Right renal pelvis (tissue), 4 donors: ENCODE measurements at regions not wholly inside any gene's neighbourhood (a gene's known extent, or its start where the extent isn't known, plus 50 kb on each side); places are given as distances from the start of the nearest gene placed in this dataset.
A peak's percentile ranks its signal among the peaks of the same experiment; 100 is the strongest.

ENCODE experiments used
- DNase-seq, 4 donors: peaks; one replicate each; pipeline ENCODE4 v3.0.0-alpha.2; 2013; ENCODE audit warnings: low read depth in 4 of 4, low spot score in 3 of 4, missing footprints in 1 of 4

DNA sequence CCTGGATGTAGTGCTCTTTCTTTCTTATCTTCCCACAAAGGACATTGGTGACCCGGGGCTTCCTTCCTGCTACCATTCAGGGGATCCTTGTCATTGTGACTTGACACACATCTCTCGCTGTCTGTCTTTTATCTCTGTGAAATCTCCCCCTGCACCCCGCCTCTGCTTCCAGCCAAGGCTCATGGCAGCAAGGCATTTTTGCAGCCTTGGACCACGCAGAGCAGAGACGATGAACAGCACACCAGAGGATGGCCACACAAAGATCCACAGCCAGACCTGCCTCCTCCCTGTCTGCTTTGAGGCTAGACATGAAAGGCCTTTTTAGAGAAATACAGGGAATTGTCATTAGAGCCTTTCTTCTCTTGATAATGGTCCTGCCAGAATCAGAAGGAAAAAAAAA is 549.1 kb downstream of the CDK5RAP2 start:
- no peak for DNase-seq

DNA sequence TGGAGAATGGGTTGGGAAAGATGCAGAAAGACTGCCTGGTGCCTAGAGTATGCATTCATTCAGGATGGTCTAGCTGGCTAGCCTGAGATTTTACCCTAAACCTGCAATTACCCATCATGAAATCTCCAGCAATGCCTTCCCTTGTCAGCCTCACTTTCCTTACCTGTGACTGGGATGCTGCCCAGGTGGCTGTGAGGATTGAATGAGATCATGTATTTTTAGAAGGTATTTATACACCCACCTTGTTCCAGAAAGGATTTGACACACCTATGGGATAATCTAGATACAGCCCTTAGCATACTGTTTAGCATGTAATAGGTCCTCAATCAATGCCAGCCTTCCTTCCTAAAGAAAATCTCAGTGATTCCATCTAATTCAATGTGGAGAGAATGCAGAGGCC is 561.4 kb downstream of the CDK5RAP2 start:
- no peak for DNase-seq

DNA sequence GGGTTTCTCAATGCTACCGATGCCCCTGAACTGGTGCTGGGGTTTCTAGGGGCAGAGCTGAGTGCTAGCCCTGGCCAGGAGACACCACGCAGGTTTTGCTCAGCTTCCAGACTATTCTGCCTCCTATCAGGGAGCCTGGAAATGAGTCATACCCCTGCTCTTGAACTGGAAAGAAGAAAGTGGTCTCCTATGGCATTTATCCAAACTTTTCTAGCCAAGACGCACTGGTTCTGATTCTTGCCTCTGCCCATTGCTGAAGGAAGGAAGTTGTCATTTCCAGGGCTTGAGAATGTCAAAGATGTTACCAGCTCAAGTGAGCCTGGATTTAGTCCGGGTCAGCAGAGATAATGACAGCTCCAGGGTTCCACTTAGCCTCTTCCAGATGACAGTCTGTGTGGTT is 561.9 kb downstream of the CDK5RAP2 start:
- DNase-seq, result no peak

DNA sequence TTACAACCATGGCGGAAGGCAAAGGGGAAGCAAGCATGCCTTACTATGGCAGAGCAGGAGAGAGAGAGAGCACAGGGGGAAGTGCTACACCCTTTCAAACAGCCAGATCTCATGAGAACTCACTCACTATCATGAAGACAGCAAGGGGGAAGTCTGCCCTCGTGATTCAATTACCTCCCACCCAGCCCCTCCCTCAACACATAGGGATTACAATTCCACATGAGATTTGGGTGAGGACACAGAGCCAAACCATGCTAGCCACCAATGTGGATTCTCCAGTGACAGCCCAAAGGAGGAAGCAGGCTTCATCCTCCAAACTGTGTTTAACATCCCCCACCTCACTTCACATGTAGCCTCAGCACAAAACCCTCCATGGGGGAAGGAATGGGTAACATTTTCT is 563.7 kb downstream of the CDK5RAP2 start:
- DNase-seq, result no peak

DNA sequence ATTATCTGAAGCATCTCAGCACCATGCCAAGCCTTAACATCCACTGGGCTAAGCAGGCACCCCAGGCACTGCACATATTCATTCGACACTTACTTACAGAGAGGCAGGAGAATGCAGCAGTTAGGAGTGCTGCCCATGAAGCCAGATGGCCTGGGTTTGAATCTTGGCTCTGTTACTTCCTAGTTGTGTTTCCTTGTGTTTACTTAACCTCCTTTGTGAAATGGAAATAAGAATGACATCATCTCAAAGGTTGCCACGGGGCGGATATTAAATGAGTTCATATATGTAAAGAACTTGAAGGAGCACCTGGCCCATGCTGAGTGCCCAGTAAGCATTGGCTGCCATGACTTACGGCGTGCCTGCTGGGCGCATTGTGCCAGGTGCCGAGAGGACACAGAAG is 565.2 kb downstream of the CDK5RAP2 start:
- DNase-seq, result no peak

DNA sequence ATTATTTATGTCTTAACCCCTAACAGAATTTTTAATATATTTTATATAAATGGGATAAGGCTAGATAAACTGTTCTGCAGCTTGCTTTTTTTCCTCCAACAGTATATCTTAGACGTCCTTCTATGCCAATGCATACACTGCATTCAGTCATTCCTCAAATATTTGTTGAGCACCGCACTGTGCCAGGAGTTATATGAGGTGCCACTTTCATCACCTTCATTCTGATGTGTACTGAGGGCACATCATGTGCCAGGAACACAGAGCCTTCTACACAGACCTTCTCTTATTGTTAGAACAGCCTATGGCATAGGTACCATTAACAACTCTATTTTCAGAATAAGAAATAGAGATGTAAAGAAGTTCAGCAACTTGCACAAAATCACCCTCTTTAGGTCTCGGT is 570.1 kb downstream of the CDK5RAP2 start:
- DNase-seq, result no peak

DNA sequence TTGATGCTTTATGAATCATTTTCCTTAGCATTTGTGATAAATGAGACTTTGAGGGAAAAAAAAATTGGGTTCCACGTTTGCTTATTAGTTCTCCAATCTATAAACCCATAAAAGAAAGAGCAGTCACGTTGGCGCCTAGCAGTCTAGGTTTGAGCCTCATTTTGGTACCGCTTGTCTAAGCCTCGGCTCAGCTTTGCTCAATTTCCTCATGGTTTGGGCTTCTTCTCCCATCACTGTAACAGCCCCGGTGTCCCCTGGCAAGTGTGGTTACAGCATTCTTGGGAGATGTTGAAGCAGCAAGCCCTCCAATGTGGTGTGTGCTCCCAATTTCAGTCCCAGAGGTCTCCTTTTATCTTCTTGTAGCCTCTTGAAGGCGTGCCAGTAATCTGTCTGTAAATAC is 578.4 kb downstream of the CDK5RAP2 start:
- no peak for DNase-seq

DNA sequence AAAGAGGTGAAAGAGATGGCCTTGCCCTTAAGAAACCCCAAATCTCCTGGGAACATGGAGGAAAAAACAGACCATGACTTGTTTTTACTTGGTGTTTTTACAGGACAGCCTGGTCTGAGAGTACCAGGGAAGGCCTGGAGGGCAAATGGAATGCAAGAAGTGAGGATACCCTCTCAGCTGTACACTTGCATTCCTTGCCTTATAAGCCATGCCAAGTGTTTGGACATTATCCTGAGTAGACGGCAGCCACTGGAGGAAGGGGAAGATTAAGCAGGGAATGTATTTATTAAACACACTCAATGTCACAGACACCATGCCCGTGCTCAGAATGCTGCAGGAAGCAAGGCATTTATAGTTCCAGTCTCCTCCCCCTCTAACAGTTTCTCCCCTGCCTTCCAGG is 581.4 kb downstream of the CDK5RAP2 start:
- no peak for DNase-seq

DNA sequence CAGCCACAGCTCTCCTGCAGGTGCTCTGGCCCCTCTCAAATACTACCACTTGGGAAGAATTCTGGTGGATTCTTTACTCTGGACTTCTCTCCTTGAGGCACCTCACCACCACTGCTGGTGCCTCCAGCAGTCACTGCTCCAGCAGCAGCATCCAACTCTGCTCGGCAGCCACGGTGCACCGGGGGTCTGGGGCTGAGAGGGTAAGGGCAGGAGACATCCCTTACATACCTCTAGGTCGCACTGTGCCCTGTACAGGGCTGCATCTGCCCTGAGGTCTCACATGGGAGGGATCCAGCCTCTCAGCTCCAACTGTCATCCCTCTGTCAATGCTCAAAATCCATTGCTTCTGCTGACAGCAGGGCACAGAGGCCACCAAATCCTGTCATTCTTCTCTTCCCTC is 588.2 kb downstream of the CDK5RAP2 start:
- DNase-seq, result no peak

DNA sequence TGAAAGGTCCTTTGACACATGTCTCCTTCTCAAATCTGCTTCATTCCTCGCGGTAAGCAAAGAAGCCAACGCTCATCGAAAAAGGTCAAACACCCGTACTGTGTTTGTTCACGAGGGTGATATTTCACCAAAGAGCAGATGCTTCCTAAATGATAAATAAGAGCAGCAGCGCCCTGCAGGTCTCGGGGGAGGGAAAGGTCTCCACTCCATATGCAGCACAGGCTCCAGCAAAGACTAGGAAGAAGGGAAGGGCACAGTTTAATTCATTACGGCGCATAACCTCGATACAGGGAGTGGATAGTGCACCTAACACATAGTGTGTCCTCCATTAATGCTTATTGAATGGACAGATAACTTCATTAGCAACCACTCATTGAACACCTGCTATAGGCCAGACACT is 593.3 kb downstream of the CDK5RAP2 start:
- no peak for DNase-seq

DNA sequence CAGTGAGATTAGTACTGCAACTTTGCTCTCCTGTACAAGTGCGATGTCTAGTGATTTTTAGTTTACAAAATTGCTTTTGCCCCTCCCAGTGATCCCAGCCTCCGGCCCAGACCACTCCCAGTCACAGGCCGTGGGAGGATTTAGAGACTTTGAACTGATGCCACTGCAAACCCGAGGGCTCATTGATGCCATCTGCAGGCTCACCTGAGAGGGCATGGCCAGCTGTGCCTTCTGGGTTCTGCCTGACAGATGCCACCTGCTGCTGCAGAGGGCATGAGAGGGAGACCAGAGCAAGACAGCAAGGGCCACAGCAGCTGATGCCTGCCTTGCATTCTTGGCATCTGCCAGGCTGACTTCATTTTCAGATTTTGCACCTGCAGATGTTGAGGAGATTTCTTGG is 593.8 kb downstream of the CDK5RAP2 start:
- DNase-seq, result no peak

DNA sequence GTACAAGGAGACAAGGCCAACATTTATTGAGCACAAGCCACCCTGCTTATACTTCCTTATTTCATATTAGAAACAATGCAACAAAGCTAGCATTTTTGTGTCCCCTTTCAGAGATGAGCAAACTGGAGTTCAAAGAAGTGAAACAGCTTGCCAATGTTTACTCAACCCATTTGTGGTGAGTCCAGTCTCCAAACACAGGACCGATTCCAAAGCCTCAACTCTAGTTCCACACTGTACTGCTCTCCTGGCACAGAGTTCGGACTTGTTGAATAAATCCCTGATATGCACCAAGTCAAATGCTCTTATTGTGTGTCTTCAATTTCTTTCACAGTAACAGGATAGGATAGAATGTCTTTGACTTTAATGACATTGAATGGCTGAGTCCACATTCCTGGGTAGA is 604.8 kb upstream of the BRINP1 start:
- DNase-seq, result no peak

DNA sequence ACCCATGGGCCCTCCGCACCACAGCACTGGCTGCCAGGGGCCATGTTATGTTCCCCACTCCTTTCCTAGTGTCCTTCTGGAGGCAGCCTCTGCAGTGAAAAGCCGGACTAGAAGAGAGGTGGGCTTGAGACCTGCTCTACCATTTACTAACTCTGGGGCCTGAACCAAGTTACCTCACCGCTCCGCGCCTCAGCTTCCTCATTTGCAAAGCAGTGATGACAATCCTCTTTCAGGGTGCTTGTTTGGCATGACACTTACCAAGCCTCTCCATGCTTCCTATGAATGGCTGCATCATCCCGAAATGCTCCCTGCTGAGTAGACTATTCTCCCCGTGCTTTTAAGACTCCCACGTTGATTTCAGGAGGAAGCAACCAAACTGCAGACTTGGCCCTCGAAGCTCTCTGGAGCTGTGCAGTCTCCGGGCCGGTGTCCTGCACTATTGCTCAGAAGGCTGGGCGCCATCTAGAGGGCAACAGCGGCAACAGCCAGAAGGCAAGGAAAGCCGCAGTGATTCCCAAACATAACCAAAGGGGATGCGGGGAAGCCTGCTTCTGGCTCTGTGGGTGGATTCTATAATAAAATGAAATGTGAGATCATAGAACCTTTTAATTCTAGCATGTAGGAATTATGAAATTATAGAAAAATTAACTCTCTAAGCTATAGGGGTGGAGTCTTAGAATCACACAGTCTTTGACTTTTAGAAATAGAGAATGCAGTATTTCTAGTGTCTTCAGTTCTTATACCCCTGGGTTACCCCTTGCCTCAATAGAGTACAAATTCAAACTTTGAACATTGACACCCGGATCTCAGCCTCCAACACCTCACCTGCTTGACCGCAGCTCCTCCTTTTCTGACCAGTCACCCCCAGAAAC is 599.8 kb upstream of the BRINP1 start:
- DNase-seq, result peak in 1 of 4 donors; percentile 39

DNA sequence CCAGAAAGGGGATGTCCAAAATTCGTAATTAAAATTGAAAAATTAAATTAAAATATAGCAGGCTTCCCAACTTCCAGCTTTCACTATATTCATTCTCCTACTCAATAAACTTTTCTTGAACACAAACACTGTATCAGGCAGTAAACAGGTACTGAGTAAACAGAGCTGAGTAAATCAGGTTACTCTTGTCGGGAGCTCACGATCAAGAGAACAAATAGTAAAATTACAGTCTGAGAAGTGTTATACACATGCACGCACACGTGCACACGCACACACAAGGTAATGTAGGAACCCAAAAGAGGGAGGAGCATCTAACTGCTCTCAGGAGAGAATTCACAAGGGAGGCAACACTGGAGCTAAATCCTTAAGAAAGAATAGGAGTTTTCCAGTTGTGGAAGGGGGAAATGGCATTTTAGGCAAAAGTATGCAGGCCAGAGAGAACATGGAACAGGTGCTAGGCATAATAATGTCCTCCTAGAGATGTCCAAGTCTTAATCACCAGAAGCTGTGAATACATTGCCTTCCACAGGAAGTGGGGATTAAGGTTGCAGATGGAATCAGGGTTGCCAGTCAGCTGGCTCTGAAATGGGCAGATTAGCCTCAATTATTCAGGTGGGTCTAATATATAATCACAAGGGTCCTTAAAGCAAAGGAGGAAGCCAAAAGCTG is 598.8 kb upstream of the BRINP1 start:
- no peak for DNase-seq

DNA sequence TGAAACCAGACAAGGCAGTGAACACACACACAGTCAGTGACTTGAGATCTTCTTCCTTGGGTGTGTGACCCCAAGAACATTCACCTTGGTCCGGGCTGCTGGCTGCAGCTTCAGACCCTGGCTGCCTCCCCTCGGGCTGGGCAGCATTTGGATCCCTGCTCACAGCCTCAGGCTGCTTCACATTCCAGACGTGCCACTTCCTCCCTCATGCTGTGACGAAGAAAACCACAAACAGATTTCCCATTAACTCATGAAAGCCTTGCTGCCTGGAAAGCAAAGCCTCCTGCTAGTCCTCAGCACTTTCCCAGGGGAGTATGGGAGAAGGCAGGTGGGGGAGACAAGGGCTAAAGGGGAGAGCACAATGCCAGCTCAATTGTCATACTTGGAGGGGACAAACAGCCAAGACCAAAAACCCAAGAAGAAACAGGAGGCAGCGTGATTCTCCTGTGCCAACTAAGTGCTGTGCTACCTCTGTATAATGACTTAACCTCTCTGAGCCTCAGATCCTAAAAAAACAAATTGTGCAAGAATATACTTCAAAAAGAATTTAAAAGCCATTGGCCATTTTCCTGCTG is 594.6 kb upstream of the BRINP1 start:
- DNase-seq, result peak in 1 of 4 donors; percentile 38

DNA sequence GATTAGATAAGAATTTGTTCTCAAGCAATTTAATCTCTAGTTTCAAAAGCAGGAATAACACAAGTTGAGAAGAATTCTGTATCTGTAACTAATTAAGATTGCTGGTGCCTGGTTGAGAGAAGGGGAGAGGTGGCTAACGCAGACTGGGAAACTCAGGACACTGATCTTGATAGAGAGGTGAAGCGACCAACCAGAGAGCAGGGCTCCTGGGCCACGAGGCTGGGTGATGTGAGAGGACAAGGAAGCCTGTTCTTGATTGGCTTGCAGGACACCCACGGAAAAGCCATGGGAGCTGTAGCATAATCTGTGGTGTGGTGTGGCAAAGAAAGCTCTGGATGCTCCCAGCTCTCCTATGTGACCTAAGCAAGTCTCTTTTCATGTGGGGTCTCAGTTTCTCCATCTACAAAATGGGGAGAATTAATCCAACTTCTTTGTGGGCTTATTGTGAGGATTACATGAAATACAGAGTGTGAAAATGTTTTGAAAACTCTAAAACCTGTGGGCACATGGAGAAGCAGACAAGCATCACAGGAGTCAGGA is 594.1 kb upstream of the BRINP1 start:
- DNase-seq, result no peak

DNA sequence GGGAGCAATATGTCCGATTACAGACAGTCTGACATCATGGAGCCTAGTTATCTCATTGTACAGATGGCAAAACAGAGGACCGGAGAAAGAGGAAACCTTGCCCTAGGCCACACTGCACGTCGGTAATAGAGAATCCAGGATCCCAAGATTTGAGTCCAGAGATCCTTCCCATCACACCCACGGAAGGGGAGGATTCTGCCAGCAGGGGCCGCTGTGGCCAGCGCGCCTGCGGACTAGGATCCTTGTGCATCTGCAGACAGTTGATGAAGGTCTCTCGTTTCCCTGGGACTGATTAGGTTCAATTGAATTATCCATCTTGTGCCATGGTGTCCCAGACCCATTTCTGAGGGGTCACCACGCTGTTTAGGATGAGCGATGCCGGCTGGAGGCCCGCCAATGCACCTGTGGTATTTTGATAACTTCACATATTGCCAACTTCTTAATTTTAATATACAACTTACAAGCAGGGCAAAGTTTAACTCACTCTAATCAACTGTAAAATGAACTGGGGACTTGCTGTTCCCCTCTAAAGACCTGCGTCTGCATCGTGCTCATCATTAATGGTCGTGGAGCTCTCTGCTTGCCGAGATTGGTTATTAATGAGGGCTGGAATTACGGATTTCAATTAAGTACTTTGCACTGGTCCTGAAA is 592.7 kb upstream of the BRINP1 start:
- DNase-seq, result no peak

DNA sequence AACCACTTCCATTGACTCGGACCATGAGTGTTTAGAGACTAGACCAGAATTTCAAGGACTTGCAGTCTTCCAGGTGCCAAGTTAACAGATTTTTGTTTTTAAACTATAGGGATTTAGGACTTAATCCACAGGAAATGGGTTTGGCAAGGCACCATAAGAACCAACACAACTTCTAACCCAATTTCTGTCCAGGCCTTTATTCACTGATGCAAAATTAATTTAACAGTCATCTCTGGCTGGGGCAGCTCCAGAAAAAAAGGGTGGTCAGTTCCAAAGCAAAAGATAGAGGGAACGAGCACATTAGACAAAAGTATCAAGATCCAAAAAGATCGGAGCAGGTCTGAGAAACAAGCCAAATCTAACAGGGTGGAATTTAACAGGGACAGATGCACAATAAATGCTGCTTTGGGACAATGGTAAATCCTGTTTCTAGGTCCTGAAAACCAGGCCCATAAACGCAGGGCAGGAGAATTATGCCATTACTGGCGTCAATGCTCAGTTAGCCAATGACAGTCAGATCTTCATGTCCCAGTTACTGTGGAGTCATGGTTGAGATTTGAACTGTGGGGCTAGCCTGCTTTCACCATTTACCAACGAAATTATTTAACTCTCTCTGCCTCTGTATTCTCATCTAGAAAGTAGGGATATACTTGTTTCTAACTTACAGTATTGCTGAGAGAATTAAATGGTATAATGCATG is 590.8 kb upstream of the BRINP1 start:
- no peak for DNase-seq

DNA sequence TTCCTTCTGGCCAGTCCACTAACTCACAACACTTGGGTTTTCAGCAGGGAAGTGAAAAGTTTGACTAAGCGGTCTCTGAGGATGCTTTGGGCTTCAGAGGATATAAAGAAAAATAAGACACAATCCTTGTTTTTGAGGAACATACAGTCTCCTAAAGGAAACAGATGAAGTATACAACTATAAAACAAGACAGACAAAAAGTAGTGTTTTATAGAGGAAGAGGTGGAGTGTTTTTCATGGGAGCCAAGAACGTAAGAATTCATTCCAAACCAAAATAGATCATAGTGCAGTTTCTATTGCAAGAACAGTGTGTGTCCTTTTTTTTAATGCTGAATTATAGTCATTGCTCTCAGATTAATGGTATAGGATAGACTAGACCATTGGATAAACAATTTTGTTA is 586.9 kb upstream of the BRINP1 start:
- DNase-seq, result no peak

DNA sequence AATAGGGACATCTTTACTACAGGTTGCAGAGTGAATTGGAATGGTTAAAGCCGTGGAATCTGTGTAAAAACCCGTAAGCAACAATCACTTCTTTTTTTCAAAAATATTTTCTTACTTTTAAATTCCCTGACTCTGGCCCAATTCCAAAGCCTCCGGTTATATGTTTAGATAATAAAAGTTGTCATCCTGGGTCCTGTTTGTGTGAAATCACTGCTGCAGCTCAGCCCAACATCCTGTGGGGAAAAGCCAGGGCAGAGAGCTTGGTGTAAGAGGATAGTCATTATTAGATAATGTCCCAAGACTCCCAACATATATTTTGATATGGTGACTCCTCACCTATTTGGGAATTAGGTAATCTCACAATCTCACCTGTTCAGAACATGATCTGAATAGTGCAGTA is 586.0 kb upstream of the BRINP1 start:
- DNase-seq, result no peak

DNA sequence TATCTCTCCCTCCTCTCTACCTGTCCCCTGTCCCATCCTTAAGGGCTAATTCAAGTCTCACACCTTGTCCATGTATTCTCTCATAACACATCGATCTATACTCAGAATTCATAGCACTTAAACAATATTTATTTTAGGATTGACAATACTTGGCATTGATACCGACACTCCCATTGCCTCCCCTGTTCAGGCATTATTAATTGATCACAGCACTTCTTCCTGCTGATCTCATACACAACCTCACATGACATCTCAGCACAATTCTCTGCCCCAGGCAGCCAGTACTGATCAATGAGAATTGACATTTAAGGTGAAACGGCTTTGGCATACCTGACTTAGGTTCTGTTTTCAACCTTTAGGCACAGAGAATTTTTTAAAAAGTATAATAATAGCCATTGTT is 582.4 kb upstream of the BRINP1 start:
- no peak for DNase-seq
